GM10266 (cell line): ENCODE measurements at regions not wholly inside any gene's neighbourhood (a gene's known extent, or its start where the extent isn't known, plus 50 kb on each side); places are given as distances from the start of the nearest gene placed in this dataset.

ENCODE experiments used
- DNase-seq: peaks from one replicate; pipeline ENCODE4 v3.0.0; 2012; ENCODE audit errors: extremely low spot score
- TF ChIP-seq, protein P1 (sequence below): IDR thresholded peaks from 2 replicates; pipeline ENCODE4 v1.5.1; 2012; ENCODE audit warnings: mild to moderate bottlenecking, low read depth; ENCODE audit not compliant: control insufficient read depth, insufficient read depth; ENCODE audit errors: missing control alignments

GRCh38 chr2:166676716-166677115 lies 182.7 kb upstream of the SCN7A start:
- no peak for DNase-seq
- TF ChIP-seq, protein P1, sequence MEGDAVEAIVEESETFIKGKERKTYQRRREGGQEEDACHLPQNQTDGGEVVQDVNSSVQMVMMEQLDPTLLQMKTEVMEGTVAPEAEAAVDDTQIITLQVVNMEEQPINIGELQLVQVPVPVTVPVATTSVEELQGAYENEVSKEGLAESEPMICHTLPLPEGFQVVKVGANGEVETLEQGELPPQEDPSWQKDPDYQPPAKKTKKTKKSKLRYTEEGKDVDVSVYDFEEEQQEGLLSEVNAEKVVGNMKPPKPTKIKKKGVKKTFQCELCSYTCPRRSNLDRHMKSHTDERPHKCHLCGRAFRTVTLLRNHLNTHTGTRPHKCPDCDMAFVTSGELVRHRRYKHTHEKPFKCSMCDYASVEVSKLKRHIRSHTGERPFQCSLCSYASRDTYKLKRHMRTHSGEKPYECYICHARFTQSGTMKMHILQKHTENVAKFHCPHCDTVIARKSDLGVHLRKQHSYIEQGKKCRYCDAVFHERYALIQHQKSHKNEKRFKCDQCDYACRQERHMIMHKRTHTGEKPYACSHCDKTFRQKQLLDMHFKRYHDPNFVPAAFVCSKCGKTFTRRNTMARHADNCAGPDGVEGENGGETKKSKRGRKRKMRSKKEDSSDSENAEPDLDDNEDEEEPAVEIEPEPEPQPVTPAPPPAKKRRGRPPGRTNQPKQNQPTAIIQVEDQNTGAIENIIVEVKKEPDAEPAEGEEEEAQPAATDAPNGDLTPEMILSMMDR: no peak

DNA sequence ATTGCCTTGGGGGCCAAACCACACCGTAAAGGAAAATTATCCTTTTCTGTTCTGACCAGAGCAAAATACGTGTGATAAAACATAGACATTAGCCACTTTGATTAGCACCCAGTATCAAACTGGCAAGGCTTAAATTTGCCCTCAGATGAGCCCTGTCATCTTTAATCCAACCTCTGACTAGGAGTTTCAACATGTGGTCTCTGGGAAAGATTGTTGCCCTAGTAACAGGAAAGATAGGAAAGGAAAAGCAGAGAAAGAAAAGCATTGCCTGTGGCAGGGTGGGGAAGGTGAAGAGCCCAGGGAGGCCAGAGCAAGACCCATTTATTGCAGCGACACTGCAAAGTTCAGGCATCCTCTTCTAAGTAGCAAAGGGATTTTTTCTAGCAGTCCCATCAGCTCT lies 181.5 kb upstream of the SCN7A start:
- TF ChIP-seq, protein P1: no peak
- DNase-seq: no peak

GRCh38 chr2:166673986-166674385 lies 179.9 kb upstream of the SCN7A start:
- TF ChIP-seq, protein P1: no peak
- DNase-seq: no peak

DNA sequence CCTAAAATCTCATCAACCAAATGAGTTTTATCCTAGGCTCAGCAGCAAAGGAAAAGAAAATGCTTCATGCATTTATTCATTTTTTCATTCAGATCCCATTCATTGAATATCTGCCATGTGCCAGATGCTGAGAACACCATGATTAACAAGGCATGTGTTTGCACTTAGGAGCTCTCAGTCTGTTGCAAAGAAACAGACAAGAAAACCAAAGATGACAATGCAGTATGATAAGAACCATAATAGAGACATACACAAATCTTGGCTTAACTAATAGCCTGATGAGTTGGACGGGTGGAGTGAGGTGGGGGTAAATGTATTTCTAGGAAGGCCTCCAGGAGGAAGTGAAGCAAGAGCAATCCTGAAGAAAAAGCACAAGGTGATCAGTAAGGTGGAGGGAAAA lies 177.8 kb upstream of the SCN7A start:
- DNase-seq: no peak
- TF ChIP-seq, protein P1: no peak

- DNase-seq: no peak
- TF ChIP-seq, protein P1: no peak
Observed at GRCh38 chr2:166671235-166671634, 177.2 kb upstream of the SCN7A start.

DNA sequence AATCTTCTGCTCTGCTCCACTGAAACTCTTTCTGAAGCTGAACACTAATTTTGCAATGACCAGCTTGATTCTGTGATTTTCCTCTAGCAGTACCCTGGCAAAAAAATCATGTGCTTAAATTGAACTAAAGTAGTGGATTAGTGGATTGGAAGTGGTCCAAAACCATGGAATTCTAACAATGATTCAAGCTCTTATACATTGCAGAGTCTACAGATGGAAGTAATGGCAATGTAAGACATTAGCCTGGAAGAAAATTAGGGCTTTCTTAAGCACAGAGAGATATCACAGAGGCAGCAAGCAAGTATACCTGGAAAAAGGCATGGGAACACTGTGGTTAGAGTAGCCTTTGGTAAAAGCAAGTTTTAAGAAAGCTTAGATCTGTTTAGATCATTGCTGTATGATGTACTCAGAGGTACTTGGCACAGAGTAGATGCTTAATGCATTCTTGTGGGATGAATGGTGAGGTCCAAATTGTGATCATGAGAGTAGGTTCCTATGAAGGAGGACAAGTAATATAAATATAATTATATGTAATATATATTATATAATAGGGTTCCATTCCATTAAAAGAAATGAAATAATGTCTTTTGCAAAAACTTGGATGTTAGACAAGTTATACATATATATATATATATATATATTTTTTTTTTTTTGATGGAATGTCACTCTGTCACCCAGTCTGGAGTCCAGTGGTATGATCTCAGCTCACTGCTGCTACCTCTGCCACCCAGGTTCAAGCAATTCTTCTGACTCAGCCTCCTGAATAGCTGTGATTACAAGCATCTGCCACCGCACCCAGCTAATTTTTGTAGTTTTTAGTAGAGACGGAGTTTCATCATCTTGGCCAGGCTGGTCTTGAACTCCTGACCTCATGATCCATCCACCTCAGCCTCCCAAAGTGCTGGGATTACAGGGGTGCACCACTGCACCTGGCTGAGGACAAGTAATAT lies 172.2 kb upstream of the SCN7A start:
- DNase-seq: no peak
- TF ChIP-seq, protein P1: no peak

GRCh38 chr2:166661824-166662223 lies 167.8 kb upstream of the SCN7A start:
- no peak for DNase-seq

More at GRCh38 chr2:166661824-166662223, 167.8 kb upstream of the SCN7A start:
- TF ChIP-seq, protein P1: no peak
